DND-41 (cell line): ENCODE measurements at regions not wholly inside any gene's neighbourhood (a gene's known extent, or its start where the extent isn't known, plus 50 kb on each side); places are given as distances from the start of the nearest gene placed in this dataset.

Source experiments
- ATAC-seq: fragments of 200-7000 bp; cut with Tn5 transposase; 3 replicates; pipeline ENCODE4 v1.9.1; 2021; ENCODE audit warnings: low read depth; ENCODE audit not compliant: insufficient read depth
- DNase-seq: peaks from one replicate; pipeline ENCODE4 v3.0.0-alpha.2; 2020
- H2AFZ ChIP-seq: 2 replicates; pipeline ENCODE4 v1.6.0; 2012; ENCODE audit warnings: low read depth, low read length
- H3K27ac ChIP-seq: 2 replicates; pipeline ENCODE4 v1.5.1; 2012; ENCODE audit warnings: low read length, inconsistent platforms
- H3K27me3 ChIP-seq: fragments of 200-600 bp; sonication (generic); 2 replicates; pipeline ENCODE4 v1.6.0; 2012; ENCODE audit warnings: low read length, mild to moderate bottlenecking, inconsistent platforms; ENCODE audit not compliant: insufficient read depth, poor library complexity
- H3K36me3 ChIP-seq: 2 replicates; pipeline ENCODE4 v1.5.1; 2012; ENCODE audit warnings: low read length, inconsistent platforms; ENCODE audit not compliant: insufficient read depth
- H3K4me1 ChIP-seq: 2 replicates; pipeline ENCODE4 v1.5.1; 2012; ENCODE audit warnings: mild to moderate bottlenecking, low read length; ENCODE audit not compliant: insufficient read depth
- H3K4me2 ChIP-seq: 2 replicates; pipeline ENCODE4 v1.6.0; 2012; ENCODE audit warnings: mild to moderate bottlenecking, moderate library complexity, low read length, inconsistent platforms; ENCODE audit not compliant: insufficient read depth
- H3K4me3 ChIP-seq, 2 experiments: fragments of 200-600 bp in 1 of 2; shearing (Covaris generic) in 1 of 2; 2 replicates each; pipeline ENCODE4 v1.5.1; 2012 to 2016; ENCODE audit warnings: inconsistent platforms in 2 of 2, low read length in 2 of 2, mild to moderate bottlenecking in 2 of 2, low read depth in 1 of 2, moderate library complexity in 1 of 2
- H3K79me2 ChIP-seq: 2 replicates; pipeline ENCODE4 v1.6.0; 2012; ENCODE audit warnings: low read length, inconsistent platforms; ENCODE audit not compliant: insufficient read depth
- H3K9ac ChIP-seq: 2 replicates; pipeline ENCODE4 v1.6.0; 2012; ENCODE audit warnings: low read depth, mild to moderate bottlenecking, inconsistent platforms, low read length, moderate library complexity
- H3K9me3 ChIP-seq: 2 replicates; pipeline ENCODE4 v1.5.1; 2012; ENCODE audit warnings: low read length, moderate library complexity, mild to moderate bottlenecking, inconsistent platforms; ENCODE audit not compliant: insufficient read depth, severe bottlenecking
- H4K20me1 ChIP-seq: 2 replicates; pipeline ENCODE4 v1.6.0; 2012; ENCODE audit warnings: low read length; ENCODE audit not compliant: insufficient read depth
- CTCF ChIP-seq: IDR thresholded peaks from 2 replicates; pipeline ENCODE4 v1.5.1; 2012; ENCODE audit warnings: borderline replicate concordance, low read length, moderate library complexity, mild to moderate bottlenecking; ENCODE audit not compliant: poor library complexity, severe bottlenecking; ENCODE audit errors: extremely low read depth
- EZH2 ChIP-seq: IDR thresholded peaks from 3 replicates; pipeline ENCODE4 v1.6.1; 2012; ENCODE audit warnings: borderline replicate concordance, low read depth, mild to moderate bottlenecking, moderate library complexity, low read length, inconsistent platforms; ENCODE audit not compliant: severe bottlenecking

- Histone ChIP-seq H3K9me3 (no peaks in the 10 kb centered on the region), H4K20me1 (no peaks in the 10 kb centered on the region), H3K27ac (no peak overlapping the region), H3K79me2 (no peaks in the 10 kb centered on the region), H3K27me3 (no peaks in the 10 kb centered on the region), H3K4me1 (no peaks in the 10 kb centered on the region), H3K36me3 (no peaks in the 10 kb centered on the region), H3K9ac (no peak overlapping the region), H3K4me2 (no peak overlapping the region), H3K4me3 (no peak overlapping the region), H2AFZ (no peak overlapping the region)
- ATAC-seq (no peak), DNase-seq (no peak)
- TF ChIP-seq EZH2 = no peak
- TF ChIP-seq CTCF = no peak
These were observed 199.6 kb downstream of the SPRY2 start for GRCh38 chr13:80141123-80141849.

- Histone ChIP-seq H3K4me2 (no peak overlapping the region), H3K4me3 (no peak overlapping the region), H3K36me3 (no peaks in the 10 kb centered on the region), H4K20me1 (no peaks in the 10 kb centered on the region), H3K4me1 (no peaks in the 10 kb centered on the region), H3K9ac (no peak overlapping the region), H3K27me3 (no peaks in the 10 kb centered on the region), H3K27ac (no peak overlapping the region), H3K9me3 (no peaks in the 10 kb centered on the region), H2AFZ (no peak overlapping the region), H3K79me2 (no peaks in the 10 kb centered on the region)
- ATAC-seq (no peak), DNase-seq (no peak)
- no peak for TF ChIP-seq CTCF
- no peak for TF ChIP-seq EZH2
These were observed 200.2 kb downstream of the SPRY2 start for GRCh38 chr13:80140685-80141084.

GRCh38 chr13:80139196-80139595 lies 201.7 kb downstream of the SPRY2 start:
- Histone ChIP-seq H3K79me2 (no peaks in the 10 kb centered on the region), H2AFZ (no peak overlapping the region), H3K36me3 (no peaks in the 10 kb centered on the region), H3K4me2 (no peak overlapping the region), H3K9me3 (no peaks in the 10 kb centered on the region), H3K9ac (no peak overlapping the region), H3K4me1 (no peaks in the 10 kb centered on the region), H3K4me3 (no peak overlapping the region), H3K27me3 (no peaks in the 10 kb centered on the region), H3K27ac (no peak overlapping the region), H4K20me1 (no peaks in the 10 kb centered on the region)
- DNase-seq = no peak
- no peak for ATAC-seq
- TF ChIP-seq CTCF (no peak), EZH2 (no peak)
